ENCODE measurements at regions not wholly inside any gene's neighbourhood (a gene's known extent, or its start where the extent isn't known, plus 50 kb on each side); places are given as distances from the start of the nearest gene placed in this dataset.

- H3K4me1 ChIP-seq (ENCODE audit: control insufficient read depth in 1 of 2, insufficient read depth in 2 of 2, low read length in 2 of 2) = no peaks in the 10 kb centered on the region
- no peaks in the 10 kb centered on the region for H3K36me3 ChIP-seq (ENCODE audit: control insufficient read depth in 1 of 2, insufficient read depth in 2 of 2, low read length in 1 of 2)
- intact Hi-C loops (cut with DNase I) = no loop called here
- WGBS, 2 donors = 87 to 92% methylated on average over 3 of the region's 3 CpGs
- H3K27me3 ChIP-seq (ENCODE audit: control insufficient read depth in 1 of 2, insufficient read depth in 2 of 2, low read length in 1 of 2) = no peaks in the 10 kb centered on the region
- DNase-seq (no peak), ATAC-seq (ENCODE audit: low FRiP score) (no peak)
- H3K4me3 ChIP-seq (ENCODE audit: low read length in 2 of 2) = no peak overlapping the region
- H3K9me3 ChIP-seq (ENCODE audit: control insufficient read depth, low read length) = no peaks in the 10 kb centered on the region
- H3K27ac ChIP-seq (ENCODE audit: low read depth in 1 of 2, low read length in 2 of 2) = no peak overlapping the region
Observed at GRCh38 chr12:64931321-64931720, 106.9 kb downstream of the TBC1D30 start.

- intact Hi-C loops (cut with DNase I) = no loop called here
- H3K27me3 ChIP-seq (ENCODE audit: control insufficient read depth in 1 of 2, insufficient read depth in 2 of 2, low read length in 1 of 2) = no peaks in the 10 kb centered on the region
- no peak overlapping the region for H3K27ac ChIP-seq (ENCODE audit: low read depth in 1 of 2, low read length in 2 of 2)
- no peaks in the 10 kb centered on the region for H3K4me1 ChIP-seq (ENCODE audit: control insufficient read depth in 1 of 2, insufficient read depth in 2 of 2, low read length in 2 of 2)
- no peaks in the 10 kb centered on the region for H3K36me3 ChIP-seq (ENCODE audit: control insufficient read depth in 1 of 2, insufficient read depth in 2 of 2, low read length in 1 of 2)
- WGBS, 2 donors = 96 to 100% methylated on average over 1 of the region's 1 CpG
- no peak overlapping the region for H3K4me3 ChIP-seq (ENCODE audit: low read length in 2 of 2)
- DNase-seq (no peak), ATAC-seq (ENCODE audit: low FRiP score) (no peak)
- no peaks in the 10 kb centered on the region for H3K9me3 ChIP-seq (ENCODE audit: control insufficient read depth, low read length)
Observed at GRCh38 chr12:64931981-64932380, 107.5 kb downstream of the TBC1D30 start.

DNA sequence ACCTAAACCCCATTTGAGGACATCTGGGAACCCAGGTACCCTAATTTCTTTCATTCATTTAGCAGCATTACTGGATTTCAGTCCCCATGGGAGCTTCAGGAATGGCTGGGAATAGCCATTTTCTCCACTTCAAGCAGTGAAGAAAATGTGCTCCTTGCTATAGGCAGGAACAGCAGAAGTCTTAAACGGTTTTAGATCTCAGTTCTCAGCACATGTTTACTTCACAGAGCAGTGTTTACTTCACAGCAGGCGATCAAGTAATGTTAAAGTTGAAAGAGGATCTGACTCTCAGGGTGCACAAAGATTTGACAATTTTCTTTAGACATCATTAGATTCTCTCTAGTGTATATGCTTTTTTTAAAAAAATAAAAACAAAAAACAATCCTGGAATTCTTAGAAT lies 109.3 kb downstream of the TBC1D30 start:
- no peaks in the 10 kb centered on the region for H3K27me3 ChIP-seq (ENCODE audit: control insufficient read depth in 1 of 2, insufficient read depth in 2 of 2, low read length in 1 of 2)
- no peak overlapping the region for H3K4me3 ChIP-seq (ENCODE audit: low read length in 2 of 2)
- ATAC-seq (ENCODE audit: low FRiP score) = no peak
- H3K9me3 ChIP-seq (ENCODE audit: control insufficient read depth, low read length) = no peaks in the 10 kb centered on the region
- intact Hi-C loops (cut with DNase I) = no loop called here
- 44 to 48% methylated on average over 2 of the region's 2 CpGs for WGBS, 2 donors
- H3K36me3 ChIP-seq (ENCODE audit: control insufficient read depth in 1 of 2, insufficient read depth in 2 of 2, low read length in 1 of 2) = no peaks in the 10 kb centered on the region
- H3K4me1 ChIP-seq (ENCODE audit: control insufficient read depth in 1 of 2, insufficient read depth in 2 of 2, low read length in 2 of 2) = no peaks in the 10 kb centered on the region
- H3K27ac ChIP-seq (ENCODE audit: low read depth in 1 of 2, low read length in 2 of 2) = no peak overlapping the region
- no peak for DNase-seq

DNA sequence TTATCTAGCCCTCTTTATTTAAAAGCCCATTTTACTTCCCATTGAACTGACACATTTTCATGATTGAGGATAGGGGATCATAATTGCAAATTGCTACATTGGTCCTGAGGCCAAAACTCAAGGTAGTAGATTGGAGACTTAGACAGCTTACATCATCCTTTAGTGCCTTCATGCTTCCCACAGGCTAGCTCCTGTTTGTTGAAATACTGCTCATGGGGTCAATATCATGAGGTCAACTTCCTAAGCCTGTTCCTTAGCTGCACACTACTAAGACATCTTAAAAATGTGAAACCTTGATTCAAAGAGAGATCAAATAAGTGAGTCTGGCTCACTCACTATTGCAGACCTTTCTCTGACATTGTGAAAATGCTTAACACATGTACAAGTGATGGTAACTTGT lies 113.0 kb downstream of the TBC1D30 start:
- Histone ChIP-seq H3K27ac (ENCODE audit: low read depth in 1 of 2, low read length in 2 of 2) (no peak overlapping the region), H3K9me3 (ENCODE audit: control insufficient read depth, low read length) (no peaks in the 10 kb centered on the region), H3K27me3 (ENCODE audit: control insufficient read depth in 1 of 2, insufficient read depth in 2 of 2, low read length in 1 of 2) (no peaks in the 10 kb centered on the region), H3K36me3 (ENCODE audit: control insufficient read depth in 1 of 2, insufficient read depth in 2 of 2, low read length in 1 of 2) (no peaks in the 10 kb centered on the region), H3K4me3 (ENCODE audit: low read length in 2 of 2) (no peak overlapping the region), H3K4me1 (ENCODE audit: control insufficient read depth in 1 of 2, insufficient read depth in 2 of 2, low read length in 2 of 2) (no peaks in the 10 kb centered on the region)
- ATAC-seq (ENCODE audit: low FRiP score) = no peak
- intact Hi-C loops (cut with DNase I) = no loop called here
- DNase-seq = no peak

DNA sequence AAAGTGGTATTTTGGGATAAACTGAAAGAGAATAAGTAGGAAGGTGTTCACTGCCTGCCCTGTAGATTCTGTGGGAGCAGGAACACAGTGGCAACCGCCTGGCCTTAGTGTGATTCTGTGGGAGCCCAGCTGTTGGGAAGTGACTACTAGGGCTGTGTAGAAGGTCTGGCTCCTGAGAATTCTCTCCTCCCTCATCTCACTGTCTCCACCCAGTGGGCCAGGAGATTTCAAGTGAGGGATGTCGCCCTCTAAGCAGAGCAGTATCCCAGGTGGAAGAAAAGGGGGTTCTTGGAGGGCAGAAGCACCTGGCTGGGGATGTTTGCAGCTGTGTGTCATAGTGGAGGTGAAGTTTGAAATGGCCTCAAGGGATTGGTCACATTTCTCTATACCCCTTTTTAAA lies 113.7 kb downstream of the TBC1D30 start:
- H3K9me3 ChIP-seq (ENCODE audit: control insufficient read depth, low read length) = no peaks in the 10 kb centered on the region
- intact Hi-C loops (cut with DNase I) = no loop called here
- no peaks in the 10 kb centered on the region for H3K27me3 ChIP-seq (ENCODE audit: control insufficient read depth in 1 of 2, insufficient read depth in 2 of 2, low read length in 1 of 2)
- no peaks in the 10 kb centered on the region for H3K4me1 ChIP-seq (ENCODE audit: control insufficient read depth in 1 of 2, insufficient read depth in 2 of 2, low read length in 2 of 2)
- 69 to 93% methylated on average over 2 of the region's 2 CpGs for WGBS, 2 donors
- DNase-seq = no peak
- H3K27ac ChIP-seq (ENCODE audit: low read depth in 1 of 2, low read length in 2 of 2) = no peak overlapping the region
- H3K36me3 ChIP-seq (ENCODE audit: control insufficient read depth in 1 of 2, insufficient read depth in 2 of 2, low read length in 1 of 2) = no peaks in the 10 kb centered on the region
- no peak overlapping the region for H3K4me3 ChIP-seq (ENCODE audit: low read length in 2 of 2)
- no peak for ATAC-seq (ENCODE audit: low FRiP score)

GRCh38 chr12:64943686-64944085 lies 119.2 kb downstream of the TBC1D30 start:
- Histone ChIP-seq H3K27ac (ENCODE audit: low read depth in 1 of 2, low read length in 2 of 2) (no peak overlapping the region), H3K4me1 (ENCODE audit: control insufficient read depth in 1 of 2, insufficient read depth in 2 of 2, low read length in 2 of 2) (peaks cover 0 to 2% of the 10 kb centered on the region in 2 donors), H3K9me3 (ENCODE audit: control insufficient read depth, low read length) (no peaks in the 10 kb centered on the region), H3K27me3 (ENCODE audit: control insufficient read depth in 1 of 2, insufficient read depth in 2 of 2, low read length in 1 of 2) (no peaks in the 10 kb centered on the region), H3K4me3 (ENCODE audit: low read length in 2 of 2) (no peak overlapping the region), H3K36me3 (ENCODE audit: control insufficient read depth in 1 of 2, insufficient read depth in 2 of 2, low read length in 1 of 2) (no peaks in the 10 kb centered on the region)
- 76 to 87% methylated on average over 5 of the region's 5 CpGs for WGBS, 2 donors
- DNase-seq (no peak), ATAC-seq (ENCODE audit: low FRiP score) (no peak)
- intact Hi-C loops (cut with DNase I) = loop anchor here in 1 of 2 donors (10.0 kb wide), 1 partner anchor 551 kb away; no protein-coding TSS in a partner anchor

- Histone ChIP-seq H3K27me3 (ENCODE audit: control insufficient read depth in 1 of 2, insufficient read depth in 2 of 2, low read length in 1 of 2) (no peaks in the 10 kb centered on the region), H3K4me1 (ENCODE audit: control insufficient read depth in 1 of 2, insufficient read depth in 2 of 2, low read length in 2 of 2) (peaks cover 0 to 2% of the 10 kb centered on the region in 2 donors), H3K4me3 (ENCODE audit: low read length in 2 of 2) (no peak overlapping the region), H3K27ac (ENCODE audit: low read depth in 1 of 2, low read length in 2 of 2) (no peak overlapping the region), H3K9me3 (ENCODE audit: control insufficient read depth, low read length) (no peaks in the 10 kb centered on the region), H3K36me3 (ENCODE audit: control insufficient read depth in 1 of 2, insufficient read depth in 2 of 2, low read length in 1 of 2) (no peaks in the 10 kb centered on the region)
- DNase-seq = no peak
- WGBS, 2 donors = 85 to 95% methylated on average over 3 of the region's 3 CpGs
- no peak for ATAC-seq (ENCODE audit: low FRiP score)
- intact Hi-C loops (cut with DNase I) = loop anchor here in 1 of 2 donors (10.0 kb wide), 1 partner anchor 550 kb away; no protein-coding TSS in a partner anchor
Observed at GRCh38 chr12:64944966-64945365, 120.5 kb downstream of the TBC1D30 start.

- DNase-seq = peak in 1 of 2 donors; percentile 53
- intact Hi-C loops (cut with DNase I) = loop anchor here in 1 of 2 donors (10.0 kb wide), 1 partner anchor 549 kb away; no protein-coding TSS in a partner anchor
Observed at GRCh38 chr12:64946132-64946829, 121.8 kb downstream of the TBC1D30 start.

GRCh38 chr12:64950711-64951298 lies 126.4 kb downstream of the TBC1D30 start:
- H3K27me3 ChIP-seq (ENCODE audit: control insufficient read depth in 1 of 2, insufficient read depth in 2 of 2, low read length in 1 of 2) = no peaks in the 10 kb centered on the region
- ATAC-seq (ENCODE audit: low FRiP score) (no peak), DNase-seq (no peak)
- H3K27ac ChIP-seq (ENCODE audit: low read depth in 1 of 2, low read length in 2 of 2) = no peak overlapping the region
- WGBS, 2 donors = 26% methylated on average over 3 of the region's 3 CpGs
- no peaks in the 10 kb centered on the region for H3K4me1 ChIP-seq (ENCODE audit: control insufficient read depth in 1 of 2, insufficient read depth in 2 of 2, low read length in 2 of 2)
- intact Hi-C loops (cut with DNase I) = no loop called here
- no peaks in the 10 kb centered on the region for H3K9me3 ChIP-seq (ENCODE audit: control insufficient read depth, low read length)
- H3K36me3 ChIP-seq (ENCODE audit: control insufficient read depth in 1 of 2, insufficient read depth in 2 of 2, low read length in 1 of 2) = no peaks in the 10 kb centered on the region
- no peak overlapping the region for H3K4me3 ChIP-seq (ENCODE audit: low read length in 2 of 2)

More at GRCh38 chr12:64946132-64946829, 121.8 kb downstream of the TBC1D30 start:
- H3K27me3 ChIP-seq (ENCODE audit: control insufficient read depth in 1 of 2, insufficient read depth in 2 of 2, low read length in 1 of 2) = no peaks in the 10 kb centered on the region
- WGBS, 2 donors = 1 to 5% methylated on average over 5 of the region's 5 CpGs
- H3K4me1 ChIP-seq (ENCODE audit: control insufficient read depth in 1 of 2, insufficient read depth in 2 of 2, low read length in 2 of 2) = peaks cover 0 to 2% of the 10 kb centered on the region in 2 donors
- no peaks in the 10 kb centered on the region for H3K36me3 ChIP-seq (ENCODE audit: control insufficient read depth in 1 of 2, insufficient read depth in 2 of 2, low read length in 1 of 2)
- H3K4me3 ChIP-seq (ENCODE audit: low read length in 2 of 2) = no peak overlapping the region
- H3K27ac ChIP-seq (ENCODE audit: low read depth in 1 of 2, low read length in 2 of 2) = no peak overlapping the region
- no peaks in the 10 kb centered on the region for H3K9me3 ChIP-seq (ENCODE audit: control insufficient read depth, low read length)
- ATAC-seq (ENCODE audit: low FRiP score) = peak; percentile 71

Data from aorta (tissue), 5 donors.